ENCODE measurements at regions not wholly inside any gene's neighbourhood (a gene's known extent, or its start where the extent isn't known, plus 50 kb on each side); places are given as distances from the start of the nearest gene placed in this dataset.

DNA sequence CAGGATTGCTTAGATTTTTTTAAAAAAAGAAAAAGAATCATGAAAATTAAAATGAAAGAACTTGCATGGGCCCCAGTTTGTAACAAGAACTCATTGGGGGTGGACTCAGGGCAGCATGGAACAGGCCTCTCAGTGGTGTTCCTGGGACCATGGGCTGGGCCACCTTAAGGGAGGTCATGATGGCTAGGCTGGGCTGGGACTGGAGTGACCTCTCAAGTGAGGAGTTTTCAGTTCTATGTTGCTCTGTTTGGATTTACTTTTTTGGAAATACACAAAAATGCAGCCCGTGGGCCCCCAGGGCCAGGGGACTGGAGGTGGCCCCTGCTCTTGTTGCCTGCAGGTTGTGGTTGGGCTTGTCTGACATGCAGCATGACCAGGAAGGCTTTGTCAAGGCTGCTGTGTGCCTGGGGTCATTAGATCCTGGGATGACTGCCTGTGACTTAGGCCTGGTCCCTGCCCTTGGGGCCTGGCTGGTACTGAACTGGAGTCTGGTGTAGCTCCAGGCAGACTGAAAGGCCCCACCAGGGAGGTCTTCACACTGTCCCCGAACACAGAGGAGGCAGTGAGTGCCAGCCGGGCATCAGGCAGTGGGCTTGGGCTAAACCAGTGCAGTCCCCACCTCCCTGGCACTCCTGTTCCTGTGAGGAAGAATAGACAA lies 115.6 kb downstream of the GLI2 start:
- H3K4me3 ChIP-seq (ENCODE audit: low read depth, low read length), result no peak overlapping the region
- TF ChIP-seq, protein P1, sequence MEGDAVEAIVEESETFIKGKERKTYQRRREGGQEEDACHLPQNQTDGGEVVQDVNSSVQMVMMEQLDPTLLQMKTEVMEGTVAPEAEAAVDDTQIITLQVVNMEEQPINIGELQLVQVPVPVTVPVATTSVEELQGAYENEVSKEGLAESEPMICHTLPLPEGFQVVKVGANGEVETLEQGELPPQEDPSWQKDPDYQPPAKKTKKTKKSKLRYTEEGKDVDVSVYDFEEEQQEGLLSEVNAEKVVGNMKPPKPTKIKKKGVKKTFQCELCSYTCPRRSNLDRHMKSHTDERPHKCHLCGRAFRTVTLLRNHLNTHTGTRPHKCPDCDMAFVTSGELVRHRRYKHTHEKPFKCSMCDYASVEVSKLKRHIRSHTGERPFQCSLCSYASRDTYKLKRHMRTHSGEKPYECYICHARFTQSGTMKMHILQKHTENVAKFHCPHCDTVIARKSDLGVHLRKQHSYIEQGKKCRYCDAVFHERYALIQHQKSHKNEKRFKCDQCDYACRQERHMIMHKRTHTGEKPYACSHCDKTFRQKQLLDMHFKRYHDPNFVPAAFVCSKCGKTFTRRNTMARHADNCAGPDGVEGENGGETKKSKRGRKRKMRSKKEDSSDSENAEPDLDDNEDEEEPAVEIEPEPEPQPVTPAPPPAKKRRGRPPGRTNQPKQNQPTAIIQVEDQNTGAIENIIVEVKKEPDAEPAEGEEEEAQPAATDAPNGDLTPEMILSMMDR (conservative IDR thresholded peaks at IDR 0.05; ENCODE audit: low read depth, low read length), result no peak
- no peak for DNase-seq (ENCODE audit: low read depth)

DNA sequence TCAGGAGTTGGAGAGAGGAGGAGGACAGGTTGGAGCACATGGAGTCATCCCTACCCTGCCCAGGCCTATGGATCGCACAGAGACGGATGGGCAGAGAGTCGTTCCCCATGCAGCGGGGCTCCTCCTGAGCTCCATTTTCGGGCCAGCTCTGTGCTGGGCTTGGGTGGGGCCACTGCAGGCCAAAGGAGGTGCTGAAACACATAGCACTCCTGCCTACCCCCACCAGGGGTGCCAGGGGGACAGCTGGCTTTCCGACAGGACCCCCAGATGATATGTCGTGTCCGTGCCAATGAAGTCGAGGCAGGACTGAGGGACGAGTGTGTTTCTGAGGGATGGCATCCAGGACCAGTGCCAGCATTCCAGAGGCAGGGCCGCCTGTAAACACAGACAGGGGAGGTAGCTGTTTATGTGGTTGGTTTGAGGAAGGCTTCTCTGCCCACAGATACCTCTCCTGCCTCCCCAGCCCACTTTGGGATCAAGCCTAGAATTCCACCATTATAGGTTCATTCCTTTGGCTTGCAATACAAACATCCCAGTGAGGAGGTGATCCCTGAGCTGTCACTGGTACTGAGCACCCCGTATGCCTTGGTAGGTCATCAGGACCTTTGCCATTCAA lies 116.6 kb downstream of the GLI2 start:
- H3K4me3 ChIP-seq (ENCODE audit: low read depth, low read length), result no peak overlapping the region
- TF ChIP-seq, protein P1 (conservative IDR thresholded peaks at IDR 0.05; ENCODE audit: low read depth, low read length), result no peak
- DNase-seq (ENCODE audit: low read depth), result no peak

DNA sequence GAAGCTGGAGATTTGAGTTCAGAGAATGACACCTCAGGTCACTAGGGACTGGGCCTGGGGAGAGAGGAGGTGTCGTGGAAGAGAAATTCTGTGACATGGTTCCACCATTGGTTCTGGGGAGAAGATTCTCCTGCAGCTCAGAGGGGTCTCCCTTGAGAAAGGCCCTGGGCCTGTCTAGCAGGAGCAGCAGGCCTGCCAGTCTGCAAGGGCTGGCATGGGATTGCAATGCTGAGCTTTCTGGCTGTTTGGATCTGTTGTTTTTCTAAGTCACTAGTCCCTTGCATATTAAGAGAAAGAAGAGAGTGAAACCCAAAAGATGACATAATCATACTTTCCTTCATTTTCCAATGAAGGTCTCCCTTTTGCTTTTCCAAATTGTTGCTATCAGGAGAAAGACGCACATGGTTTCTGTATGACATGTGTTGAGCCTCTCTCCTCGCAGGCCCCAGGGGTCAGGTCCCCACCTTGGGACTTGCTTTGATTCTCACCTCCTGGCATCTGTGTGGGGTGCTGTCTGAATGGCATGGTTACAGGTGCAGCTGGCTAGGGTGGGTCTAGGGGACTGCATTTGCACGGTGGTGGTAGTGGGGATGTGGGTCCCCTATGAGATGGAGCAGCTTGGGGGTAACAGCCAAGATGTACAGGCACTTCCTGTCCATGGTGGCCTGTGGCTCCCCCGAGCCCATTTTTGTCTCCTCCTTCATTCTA lies 117.8 kb downstream of the GLI2 start:
- no peak for DNase-seq (ENCODE audit: low read depth)

DNA sequence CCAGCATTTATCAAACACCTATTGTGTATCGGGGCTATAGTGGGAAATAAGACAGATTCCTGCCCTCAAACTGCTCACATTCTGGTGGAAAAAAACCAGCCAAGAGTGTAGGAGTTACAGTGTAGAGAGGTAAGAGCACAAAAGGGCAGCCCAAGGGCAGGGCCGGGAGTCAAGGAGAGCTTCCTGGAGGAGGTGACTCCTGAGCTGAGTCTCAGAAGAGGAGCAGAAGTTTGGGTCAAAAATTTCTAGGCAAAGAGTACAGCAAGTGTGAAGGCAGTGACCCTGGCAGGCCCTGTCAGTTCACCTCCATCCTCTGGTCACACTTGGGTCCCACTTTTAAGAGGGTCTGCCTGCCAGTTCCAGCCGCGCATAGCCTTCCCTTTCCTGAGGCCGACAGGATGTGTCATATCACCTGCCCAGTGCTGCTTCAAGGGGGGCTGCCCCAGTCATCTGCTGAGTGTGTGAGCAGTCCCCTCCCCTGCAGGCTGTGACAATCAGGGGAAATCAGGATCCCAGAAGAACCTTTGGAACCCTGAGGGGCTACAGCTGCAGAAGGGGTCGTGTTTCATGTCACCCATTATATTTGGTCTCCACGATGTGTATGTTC lies 118.4 kb downstream of the GLI2 start:
- no peak for DNase-seq (ENCODE audit: low read depth)
- TF ChIP-seq, protein P1 (conservative IDR thresholded peaks at IDR 0.05; ENCODE audit: low read depth, low read length), result no peak
- H3K4me3 ChIP-seq (ENCODE audit: low read depth, low read length), result no peak overlapping the region

More for the DNA sequence above, 117.8 kb downstream of the GLI2 start:
- TF ChIP-seq, protein P1 (conservative IDR thresholded peaks at IDR 0.05; ENCODE audit: low read depth, low read length), result no peak
- H3K4me3 ChIP-seq (ENCODE audit: low read depth, low read length), result no peak overlapping the region

DNA sequence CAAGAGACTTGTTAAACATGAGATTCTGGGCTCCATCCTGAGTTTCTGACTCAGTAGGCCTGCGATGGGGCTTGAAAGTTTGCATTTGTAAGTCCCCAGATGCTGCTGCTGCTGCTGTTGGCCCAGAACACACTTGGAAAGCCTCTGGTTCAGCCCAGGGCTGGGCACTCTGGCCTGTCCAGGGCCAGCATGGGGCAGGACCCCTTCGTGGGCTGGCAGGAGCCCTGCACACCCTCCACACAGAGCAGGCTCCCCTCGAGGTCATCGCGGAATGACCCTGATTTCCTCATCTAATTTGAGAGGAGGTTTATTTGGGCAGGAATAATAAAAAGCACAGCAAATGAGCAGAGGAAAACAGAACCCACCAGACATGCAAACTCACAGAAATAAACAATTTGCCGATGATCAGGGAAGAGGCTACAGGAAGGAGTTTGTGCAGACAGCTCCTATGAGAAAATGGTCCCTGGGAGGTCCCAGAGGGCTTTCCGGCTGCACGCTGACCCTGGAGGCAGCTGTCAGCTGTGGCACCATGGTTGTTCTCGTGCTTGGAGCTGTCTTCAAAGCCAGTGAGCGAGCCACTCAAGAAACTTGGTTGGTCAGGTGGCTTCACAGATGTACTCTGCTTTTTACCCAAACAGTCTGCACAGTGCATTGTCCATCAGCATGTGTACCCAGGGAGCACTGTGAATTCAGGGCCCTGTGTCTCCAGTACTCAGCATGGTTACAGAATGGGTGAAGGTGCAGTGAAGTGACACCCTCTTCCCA lies 119.3 kb downstream of the GLI2 start:
- no peak for DNase-seq (ENCODE audit: low read depth)
- H3K4me3 ChIP-seq (ENCODE audit: low read depth, low read length), result no peak overlapping the region
- TF ChIP-seq, protein P1 (conservative IDR thresholded peaks at IDR 0.05; ENCODE audit: low read depth, low read length), result no peak

DNA sequence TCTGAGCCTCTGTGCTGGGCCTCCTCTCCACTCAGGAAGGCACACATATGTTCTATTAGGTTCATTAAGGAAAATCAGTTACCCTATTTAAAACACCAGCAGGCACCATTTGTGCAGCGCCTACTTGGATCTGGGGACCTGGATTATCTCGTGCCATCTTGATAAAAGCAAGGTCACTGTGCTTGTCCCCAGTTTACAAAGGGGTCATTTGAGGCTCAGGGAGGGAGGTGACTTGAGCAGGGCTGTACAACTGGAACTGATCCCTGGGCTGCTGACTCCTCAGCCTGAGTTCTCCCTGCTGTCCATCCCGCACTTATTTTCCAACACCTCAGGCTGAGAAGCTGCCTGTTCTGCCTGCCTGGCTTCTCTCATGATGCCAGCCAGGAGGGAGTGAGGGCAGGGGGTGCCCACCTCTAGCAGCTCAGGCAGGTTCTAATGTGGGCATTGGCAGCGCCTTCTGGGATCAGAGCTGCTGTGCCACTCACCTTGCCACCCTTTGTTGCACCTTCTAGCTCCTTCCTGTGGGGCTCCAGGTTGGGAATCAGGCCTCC lies 120.3 kb downstream of the GLI2 start:
- DNase-seq (ENCODE audit: low read depth), result no peak
- H3K4me3 ChIP-seq (ENCODE audit: low read depth, low read length), result no peak overlapping the region
- TF ChIP-seq, protein P1 (conservative IDR thresholded peaks at IDR 0.05; ENCODE audit: low read depth, low read length), result no peak

Data from epithelial cell of proximal tubule (primary cell).